Psoas muscle (tissue), 7 donors: ENCODE measurements at regions not wholly inside any gene's neighbourhood (a gene's known extent, or its start where the extent isn't known, plus 50 kb on each side); places are given as distances from the start of the nearest gene placed in this dataset.

ENCODE experiments used
- ATAC-seq, 4 donors: fragments of 200-7000 bp; cut with Tn5 transposase; one replicate each; pipeline ENCODE4 v1.9.1; 2020; ENCODE audit warnings: moderate library complexity in 3 of 4, mild to moderate bottlenecking in 2 of 4
- DNase-seq, 2 donors: peaks; one replicate each; pipeline ENCODE4 v3.0.0-alpha.2; 2020
- H3K27ac ChIP-seq: fragments of 200-600 bp; one replicate; pipeline ENCODE4 v1.8.0; 2022
- H3K27me3 ChIP-seq, 3 donors: fragments of 200-600 bp in 1 of 3; one replicate each; pipeline versions ENCODE4 v1.6.1 to v1.8.0; 2013 to 2022; ENCODE audit warnings: low read length in 2 of 3, mild to moderate bottlenecking in 2 of 3, moderate library complexity in 1 of 3; ENCODE audit not compliant: insufficient read depth in 3 of 3
- H3K36me3 ChIP-seq, 2 donors: fragments of 200-600 bp in 1 of 2; one replicate each; pipeline versions ENCODE4 v1.6.1 to v1.8.0; 2013 to 2022; ENCODE audit warnings: low read depth in 1 of 2, mild to moderate bottlenecking in 1 of 2, moderate library complexity in 1 of 2; ENCODE audit not compliant: insufficient read depth in 1 of 2
- H3K4me1 ChIP-seq: fragments of 200-600 bp; one replicate; pipeline ENCODE4 v1.8.0; 2022
- H3K4me3 ChIP-seq: fragments of 200-600 bp; one replicate; pipeline ENCODE4 v1.8.0; 2022; ENCODE audit warnings: mild to moderate bottlenecking
- H3K9me3 ChIP-seq: fragments of 200-600 bp; one replicate; pipeline ENCODE4 v1.8.0; 2022
- WGBS, 3 donors: extraction: QIAGEN DNeasy Blood & Tissue Kit; methylation state at CpG; one replicate each; pipeline versions ENCODE4 v1.1.6 to v1.1.7; 2013; 5-methylcytosine and 5-hydroxymethylcytosine counted together
- intact Hi-C, 2 donors: fragments of 100-400 bp; cut with DNase I; formaldehyde crosslinking; loops; one replicate each; pipeline versions ENCODE4 v1.11.0 to v1.14.2; 2022
- TF ChIP-seq, protein P1 (sequence below): fragments of 200-600 bp; IDR thresholded peaks from one replicate; pipeline ENCODE4 v1.8.0; 2022; ENCODE audit warnings: antibody characterized with exemption
- donor health status: healthy with polysubstance abuse.
- donor health status: DM: no; HTN: no; CAD: no; lungs with moderate emphysema.
- donor health status: Bipolar disorder and iron deficiency.
- donor health status: healthy.
- donor health status: DM: yes; HTN: yes; CAD: no.
- donor health status: DM: no; HTN: no; CAD: no.
- donor health status: DM: yes; HTN: yes; CAD: no.

DNA sequence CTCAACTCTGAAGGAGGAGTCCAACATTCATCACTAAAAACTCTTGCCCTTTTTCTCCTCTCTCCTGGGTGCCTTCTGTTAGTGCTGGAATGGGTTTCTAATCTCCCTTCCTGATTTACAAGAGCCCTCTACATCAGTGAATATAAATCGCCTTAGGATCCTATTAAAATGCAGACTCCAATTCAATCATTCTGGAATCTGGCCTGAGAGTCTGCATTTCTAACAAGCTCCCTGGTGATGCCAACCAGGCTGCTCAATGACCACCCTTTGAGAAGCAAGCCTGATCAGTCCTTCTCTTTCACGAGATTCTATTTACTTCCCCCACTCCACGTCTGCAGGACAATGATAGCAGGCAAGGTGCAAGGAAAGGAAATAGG, 72.8 kb upstream of the E2F3 start:
- Histone ChIP-seq H3K4me1 (peaks cover 3% of the 10 kb centered on the region), H3K27me3 (no peaks in the 10 kb centered on the region), H3K9me3 (no peaks in the 10 kb centered on the region), H3K36me3 (no peaks in the 10 kb centered on the region), H3K4me3 (no peak overlapping the region), H3K27ac (no peak overlapping the region)
- 36 to 64% (median 54%) methylated on average over 3 of the region's 3 CpGs for WGBS, 3 donors
- intact Hi-C loops, result no loop called here
- TF ChIP-seq, protein P1, sequence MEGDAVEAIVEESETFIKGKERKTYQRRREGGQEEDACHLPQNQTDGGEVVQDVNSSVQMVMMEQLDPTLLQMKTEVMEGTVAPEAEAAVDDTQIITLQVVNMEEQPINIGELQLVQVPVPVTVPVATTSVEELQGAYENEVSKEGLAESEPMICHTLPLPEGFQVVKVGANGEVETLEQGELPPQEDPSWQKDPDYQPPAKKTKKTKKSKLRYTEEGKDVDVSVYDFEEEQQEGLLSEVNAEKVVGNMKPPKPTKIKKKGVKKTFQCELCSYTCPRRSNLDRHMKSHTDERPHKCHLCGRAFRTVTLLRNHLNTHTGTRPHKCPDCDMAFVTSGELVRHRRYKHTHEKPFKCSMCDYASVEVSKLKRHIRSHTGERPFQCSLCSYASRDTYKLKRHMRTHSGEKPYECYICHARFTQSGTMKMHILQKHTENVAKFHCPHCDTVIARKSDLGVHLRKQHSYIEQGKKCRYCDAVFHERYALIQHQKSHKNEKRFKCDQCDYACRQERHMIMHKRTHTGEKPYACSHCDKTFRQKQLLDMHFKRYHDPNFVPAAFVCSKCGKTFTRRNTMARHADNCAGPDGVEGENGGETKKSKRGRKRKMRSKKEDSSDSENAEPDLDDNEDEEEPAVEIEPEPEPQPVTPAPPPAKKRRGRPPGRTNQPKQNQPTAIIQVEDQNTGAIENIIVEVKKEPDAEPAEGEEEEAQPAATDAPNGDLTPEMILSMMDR, result no peak
- ATAC-seq, result no peak
- no peak for DNase-seq

DNA sequence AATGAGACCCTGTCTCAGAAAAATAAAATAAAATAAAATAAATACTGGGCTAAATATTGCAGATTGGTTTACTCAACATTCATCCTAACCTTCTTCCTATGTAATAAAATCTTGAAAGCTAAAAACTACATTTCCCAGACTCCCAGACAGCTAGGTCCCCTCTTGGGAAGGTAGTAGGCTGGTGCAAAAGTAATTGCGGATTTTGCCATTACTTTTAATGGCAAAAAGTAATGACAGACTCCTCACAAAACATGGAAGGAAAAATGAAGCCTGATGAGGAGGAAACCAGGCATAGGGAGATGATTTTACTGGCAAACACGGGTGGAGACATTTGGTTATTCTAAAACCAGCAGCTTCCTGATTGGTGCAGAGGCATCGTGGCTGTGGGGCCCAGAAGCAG, 70.6 kb upstream of the E2F3 start:
- H3K9me3 ChIP-seq, result no peaks in the 10 kb centered on the region
- TF ChIP-seq, protein P1, result no peak
- intact Hi-C loops, result no loop called here
- ATAC-seq (no peak), DNase-seq (no peak)
- H3K27ac ChIP-seq, result no peak overlapping the region
- 59 to 64% (median 62%) methylated on average over 3 of the region's 3 CpGs for WGBS, 3 donors
- peaks cover 8% of the 10 kb centered on the region for H3K4me1 ChIP-seq
- no peaks in the 10 kb centered on the region for H3K36me3 ChIP-seq
- no peak overlapping the region for H3K4me3 ChIP-seq
- H3K27me3 ChIP-seq, result no peaks in the 10 kb centered on the region

DNA sequence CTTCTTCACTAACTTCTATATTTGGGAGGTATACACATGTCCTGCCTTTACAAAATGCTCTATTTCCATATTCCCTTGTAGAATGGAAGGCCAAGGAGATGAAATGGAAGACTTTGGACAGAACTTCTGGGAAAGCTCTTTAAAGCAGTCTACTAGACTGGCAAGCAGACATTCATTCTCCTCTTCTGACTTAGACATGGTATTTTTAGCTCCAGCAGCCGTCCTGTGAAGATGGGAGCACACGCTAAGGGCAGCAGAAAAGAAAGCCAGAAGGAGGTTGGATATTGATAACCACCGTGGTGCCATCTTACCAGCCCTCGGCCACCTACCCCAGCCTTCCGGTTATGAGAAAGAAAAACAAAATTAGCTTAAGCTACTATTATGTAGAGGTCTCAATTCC, 70.1 kb upstream of the E2F3 start:
- H3K4me1 ChIP-seq, result peaks cover 8% of the 10 kb centered on the region
- intact Hi-C loops, result no loop called here
- H3K27ac ChIP-seq, result no peak overlapping the region
- 52 to 64% (median 58%) methylated on average over 5 of the region's 5 CpGs for WGBS, 3 donors
- no peak overlapping the region for H3K4me3 ChIP-seq
- no peaks in the 10 kb centered on the region for H3K9me3 ChIP-seq
- no peaks in the 10 kb centered on the region for H3K27me3 ChIP-seq
- TF ChIP-seq, protein P1, result no peak
- no peaks in the 10 kb centered on the region for H3K36me3 ChIP-seq
- no peak for DNase-seq
- peak in 2 of 4 donors; percentile 51 to 68 for ATAC-seq

DNA sequence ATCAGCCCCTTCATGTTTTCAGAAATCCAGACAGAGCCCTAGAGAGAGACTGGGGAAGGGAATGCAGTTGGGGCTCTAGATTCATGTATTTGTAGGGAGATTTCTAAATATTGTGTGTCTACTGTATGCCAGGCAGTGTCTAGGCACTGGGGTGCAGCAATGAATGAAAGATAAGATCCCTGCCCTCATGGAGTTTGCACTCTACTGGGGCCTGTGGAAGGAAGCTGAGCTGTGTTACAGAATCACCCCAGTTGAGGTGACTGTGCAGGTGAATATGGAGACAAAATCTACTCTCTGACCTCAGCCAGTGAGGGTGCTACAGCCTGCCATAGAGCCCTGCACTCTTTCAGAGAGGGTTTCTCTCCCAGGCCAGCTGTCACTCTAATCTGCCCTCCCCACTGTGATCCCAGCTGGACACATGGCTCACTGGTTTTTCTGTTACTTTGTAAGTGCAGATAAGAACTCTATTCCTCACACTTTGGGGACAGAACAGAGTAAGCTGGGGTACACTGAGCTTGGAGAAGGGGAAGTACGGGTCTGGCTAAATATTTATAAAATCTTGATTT, 69.2 kb upstream of the E2F3 start:
- DNase-seq (no peak), ATAC-seq (peak in 1 of 4 donors; percentile 16)
- H3K36me3 ChIP-seq, result no peaks in the 10 kb centered on the region
- peaks cover 8% of the 10 kb centered on the region for H3K4me1 ChIP-seq
- no peak overlapping the region for H3K4me3 ChIP-seq
- TF ChIP-seq, protein P1, result no peak
- no peaks in the 10 kb centered on the region for H3K9me3 ChIP-seq
- H3K27ac ChIP-seq, result no peak overlapping the region
- intact Hi-C loops, result no loop called here
- WGBS, 3 donors, result 85 to 88% (median 87%) methylated on average over 1 of the region's 1 CpG
- no peaks in the 10 kb centered on the region for H3K27me3 ChIP-seq

DNA sequence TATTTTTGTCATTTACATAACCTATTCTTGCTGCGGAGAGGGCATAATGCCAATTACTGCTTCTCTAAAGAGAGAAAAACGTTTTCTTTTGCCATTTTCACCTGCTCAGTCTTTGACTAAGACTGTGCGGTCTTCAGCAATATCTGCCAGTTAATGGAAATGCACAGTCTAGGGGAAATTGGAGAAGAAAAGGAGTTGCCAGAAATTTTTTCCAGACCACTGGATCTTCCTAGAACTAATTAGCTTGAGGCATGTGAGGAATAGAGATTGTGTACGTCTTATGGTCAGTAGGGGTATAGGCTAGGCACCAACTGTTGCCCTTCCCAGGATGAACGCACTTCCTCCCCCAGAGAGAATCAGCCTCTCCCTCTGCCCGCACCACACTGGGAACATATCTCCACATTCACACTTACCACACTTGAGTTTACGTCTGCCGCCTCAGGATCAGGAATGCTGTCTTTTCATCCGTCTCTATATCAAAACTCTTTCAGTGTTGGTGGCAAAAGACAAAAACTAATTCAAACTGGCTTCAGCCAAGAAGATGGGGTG, 67.9 kb upstream of the E2F3 start:
- H3K36me3 ChIP-seq, result no peaks in the 10 kb centered on the region
- WGBS, 3 donors, result 75 to 80% (median 75%) methylated on average over 9 of the region's 9 CpGs
- H3K4me1 ChIP-seq, result peaks cover 8% of the 10 kb centered on the region
- no peaks in the 10 kb centered on the region for H3K27me3 ChIP-seq
- no peaks in the 10 kb centered on the region for H3K9me3 ChIP-seq
- intact Hi-C loops, result no loop called here
- TF ChIP-seq, protein P1, result no peak
- DNase-seq, result no peak
- ATAC-seq, result no peak
- no peak overlapping the region for H3K4me3 ChIP-seq
- H3K27ac ChIP-seq, result no peak overlapping the region
